Astrocyte (in vitro differentiated cells and primary cell): ENCODE measurements at regions not wholly inside any gene's neighbourhood (a gene's known extent, or its start where the extent isn't known, plus 50 kb on each side); places are given as distances from the start of the nearest gene placed in this dataset.

ENCODE experiments used
- CTCF ChIP-seq: IDR thresholded peaks from 2 replicates; pipeline ENCODE4 v1.5.1; 2011; ENCODE audit warnings: low read depth, mild to moderate bottlenecking, inconsistent platforms, low read length, moderate library complexity; ENCODE audit not compliant: insufficient read depth
- EZH2 ChIP-seq: IDR thresholded peaks from 2 replicates; pipeline ENCODE4 v1.6.1; 2012; ENCODE audit warnings: mild to moderate bottlenecking, low read length, inconsistent platforms; ENCODE audit not compliant: insufficient read depth

- no peak for TF ChIP-seq CTCF
- no peak for TF ChIP-seq EZH2
Observed at GRCh38 chrX:145613894-145614293, 203.7 kb upstream of the SLITRK2 start.
